ENCODE measurements at regions not wholly inside any gene's neighbourhood (a gene's known extent, or its start where the extent isn't known, plus 50 kb on each side); places are given as distances from the start of the nearest gene placed in this dataset.

- TF ChIP-seq CTCF (IDR thresholded peaks at IDR 0.05; ENCODE audit: extremely low read depth in 1 of 2, insufficient read depth in 1 of 2, low read depth in 1 of 2, low read length in 2 of 2): no peak
- TF ChIP-seq POLR2A (IDR thresholded peaks at IDR 0.05; ENCODE audit: low read depth, low read length): no peak
- TF ChIP-seq JUN (IDR thresholded peaks at IDR 0.05; ENCODE audit: borderline replicate concordance, insufficient read depth, insufficient read length, low read depth): no peak
- TF ChIP-seq POLR2AphosphoS5 (IDR thresholded peaks at IDR 0.05; ENCODE audit: insufficient read depth, low read depth, low read length): no peak
Measured at GRCh38 chr2:64845273-64845905, 143.8 kb upstream of the SLC1A4 start.

Data from endothelial cell of umbilical vein (primary cell).